ENCODE measurements at regions not wholly inside any gene's neighbourhood (a gene's known extent, or its start where the extent isn't known, plus 50 kb on each side); places are given as distances from the start of the nearest gene placed in this dataset.

DNA sequence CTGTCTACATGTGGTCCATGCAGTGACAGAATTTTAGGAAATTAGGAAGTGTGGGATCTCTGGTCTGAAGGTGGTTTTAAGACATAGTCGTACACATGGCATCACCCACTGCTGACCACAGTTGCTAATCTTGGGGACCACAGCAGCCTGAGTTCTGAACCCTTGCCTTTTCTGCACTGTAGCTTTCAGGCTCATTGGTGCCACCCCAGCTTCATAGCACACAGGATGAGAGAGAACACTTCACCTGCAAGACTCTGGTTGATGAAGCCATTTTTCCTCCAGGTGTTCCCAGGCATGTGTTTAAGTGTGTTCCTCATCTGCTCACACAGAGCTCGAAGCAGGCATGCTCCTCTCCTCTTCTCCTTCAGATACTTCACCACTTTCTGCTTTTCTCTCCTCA, 68.2 kb upstream of the S1PR3 start:
- no CpG with 5 or more reads among the region's 2 CpGs for WGBS, 2 donors (ENCODE audit: extremely low coverage in 2 of 2, insufficient read length in 2 of 2, insufficient replicate concordance in 1 of 2)

DNA sequence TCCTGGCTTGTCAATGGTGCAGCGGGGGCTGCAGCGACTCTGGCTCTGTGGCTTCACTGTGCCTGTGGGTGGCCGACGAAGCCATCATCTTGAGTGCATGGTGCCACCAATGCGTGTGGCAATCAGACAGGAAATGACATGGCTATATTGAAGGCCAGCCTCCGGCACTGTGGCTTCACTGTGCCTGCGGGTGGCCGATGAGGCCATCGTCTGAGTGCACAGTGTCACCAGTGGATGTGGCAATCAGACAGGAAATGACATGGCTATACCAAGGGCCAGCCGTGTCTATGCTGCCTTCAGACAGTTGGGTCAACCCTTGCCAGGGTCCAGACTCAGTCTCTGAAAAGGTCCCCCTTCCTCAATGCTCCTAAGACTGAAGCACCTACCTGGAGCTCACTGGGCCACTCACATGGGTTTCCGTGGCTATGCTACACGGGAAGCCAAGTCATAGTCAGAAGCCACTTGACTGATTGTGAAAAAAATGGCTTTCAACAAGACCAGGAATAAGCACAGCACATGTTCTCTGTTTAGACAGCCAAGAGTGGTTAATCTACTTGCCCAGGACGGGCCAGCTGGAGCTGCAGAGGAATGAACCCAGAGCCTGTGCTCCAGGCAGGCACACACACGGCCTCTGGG, 67.5 kb upstream of the S1PR3 start:
- no peak overlapping the region for H2BK15ac ChIP-seq (ENCODE audit: low read length)
- no peak overlapping the region for H2BK120ac ChIP-seq (ENCODE audit: low read depth, low read length)
- no peak overlapping the region for H4K91ac ChIP-seq (ENCODE audit: low read depth, low read length, poor library complexity)
- no peaks in the 10 kb centered on the region for H3K36me3 ChIP-seq (replicated peaks in 1 of 2; ENCODE audit: control insufficient read depth in 2 of 2, insufficient read depth in 2 of 2, low read length in 2 of 2)
- no peak overlapping the region for H3K9ac ChIP-seq (ENCODE audit: low read depth, low read length, poor library complexity)
- H3K9me3 ChIP-seq (replicated peaks in 1 of 2; ENCODE audit: control insufficient read depth in 2 of 2, insufficient read depth in 1 of 2, low read depth in 1 of 2, low read length in 2 of 2), result no peaks in the 10 kb centered on the region
- no peak overlapping the region for H3K4me3 ChIP-seq (ENCODE audit: low read length in 2 of 2)
- WGBS, 2 donors (ENCODE audit: extremely low coverage in 2 of 2, insufficient read length in 2 of 2, insufficient replicate concordance in 1 of 2), result no CpG with 5 or more reads among the region's 14 CpGs
- no peak overlapping the region for H2AFZ ChIP-seq (ENCODE audit: low read length)
- no peak overlapping the region for H2BK5ac ChIP-seq (ENCODE audit: low read length)
- H3K23ac ChIP-seq (ENCODE audit: low read depth, low read length, poor library complexity), result no peak overlapping the region
- H2BK12ac ChIP-seq (ENCODE audit: low read length), result no peak overlapping the region
- no peak overlapping the region for H3K18ac ChIP-seq (ENCODE audit: low read length)
- no peak overlapping the region for H3K14ac ChIP-seq (ENCODE audit: low read length)
- no peaks in the 10 kb centered on the region for H3K79me1 ChIP-seq (ENCODE audit: low read depth, low read length)
- no peaks in the 10 kb centered on the region for H3K4me1 ChIP-seq (ENCODE audit: control insufficient read depth in 2 of 2, insufficient read depth in 1 of 2, low read depth in 1 of 2, low read length in 2 of 2)
- no peak overlapping the region for H4K8ac ChIP-seq (ENCODE audit: low read depth, low read length)
- H2AK5ac ChIP-seq (ENCODE audit: low read depth, low read length), result no peak overlapping the region
- DNase-seq (ENCODE audit: low spot score), result no peak
- no peak overlapping the region for H3K4ac ChIP-seq (ENCODE audit: low read length)
- no peaks in the 10 kb centered on the region for H3K27me3 ChIP-seq (ENCODE audit: control insufficient read depth in 3 of 3, insufficient read depth in 3 of 3, low read depth in 1 of 3, low read length in 3 of 3)
- no peak overlapping the region for H3K27ac ChIP-seq (replicated peaks; ENCODE audit: low read length)
- H3K4me2 ChIP-seq (ENCODE audit: insufficient read depth, low read length, poor library complexity, severe bottlenecking), result no peak overlapping the region

More for the DNA sequence above, 68.2 kb upstream of the S1PR3 start:
- Histone ChIP-seq H3K23ac (ENCODE audit: low read depth, low read length, poor library complexity) (no peak overlapping the region), H4K91ac (ENCODE audit: low read depth, low read length, poor library complexity) (peak overlapping the region; percentile 10), H2AFZ (ENCODE audit: low read length) (no peak overlapping the region), H4K8ac (ENCODE audit: low read depth, low read length) (no peak overlapping the region), H3K4me1 (ENCODE audit: control insufficient read depth in 2 of 2, insufficient read depth in 1 of 2, low read depth in 1 of 2, low read length in 2 of 2) (no peaks in the 10 kb centered on the region), H3K9ac (ENCODE audit: low read depth, low read length, poor library complexity) (no peak overlapping the region), H3K9me3 (replicated peaks in 1 of 2; ENCODE audit: control insufficient read depth in 2 of 2, insufficient read depth in 1 of 2, low read depth in 1 of 2, low read length in 2 of 2) (peaks cover 3% of the 10 kb centered on the region in 2 donors), H3K4ac (ENCODE audit: low read length) (no peak overlapping the region), H2BK15ac (ENCODE audit: low read length) (no peak overlapping the region), H3K4me3 (ENCODE audit: low read length in 2 of 2) (no peak overlapping the region), H2AK5ac (ENCODE audit: low read depth, low read length) (no peak overlapping the region), H2BK120ac (ENCODE audit: low read depth, low read length) (no peak overlapping the region), H3K18ac (ENCODE audit: low read length) (no peak overlapping the region), H3K14ac (ENCODE audit: low read length) (no peak overlapping the region), H3K79me1 (ENCODE audit: low read depth, low read length) (no peaks in the 10 kb centered on the region), H3K36me3 (replicated peaks in 1 of 2; ENCODE audit: control insufficient read depth in 2 of 2, insufficient read depth in 2 of 2, low read length in 2 of 2) (no peaks in the 10 kb centered on the region), H2BK12ac (ENCODE audit: low read length) (no peak overlapping the region), H3K27me3 (ENCODE audit: control insufficient read depth in 3 of 3, insufficient read depth in 3 of 3, low read depth in 1 of 3, low read length in 3 of 3) (no peaks in the 10 kb centered on the region), H3K27ac (replicated peaks; ENCODE audit: low read length) (no peak overlapping the region), H3K4me2 (ENCODE audit: insufficient read depth, low read length, poor library complexity, severe bottlenecking) (no peak overlapping the region), H2BK5ac (ENCODE audit: low read length) (no peak overlapping the region)
- DNase-seq (ENCODE audit: low spot score), result no peak

DNA sequence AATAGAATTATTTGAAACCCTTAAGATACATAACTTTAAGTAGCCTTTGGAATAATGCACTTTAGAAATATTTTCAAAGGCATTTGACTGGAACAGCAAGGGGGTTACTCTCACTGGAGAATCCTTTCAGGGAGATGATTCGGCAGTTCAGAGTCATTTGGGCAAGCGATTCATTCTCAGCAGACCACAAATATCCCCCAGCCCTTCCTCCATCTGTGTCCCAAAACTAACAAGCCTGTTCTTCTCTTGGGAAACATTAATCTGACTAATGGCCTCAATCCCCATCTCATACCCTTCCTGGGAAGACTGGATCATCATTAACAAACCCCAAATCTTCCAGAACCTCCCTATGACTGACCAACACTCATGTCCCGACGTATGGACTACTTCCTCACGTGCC, 65.8 kb upstream of the S1PR3 start:
- Histone ChIP-seq H3K18ac (ENCODE audit: low read length) (peak overlapping the region; percentile 15), H3K4me1 (ENCODE audit: control insufficient read depth in 2 of 2, insufficient read depth in 1 of 2, low read depth in 1 of 2, low read length in 2 of 2) (no peaks in the 10 kb centered on the region), H2BK15ac (ENCODE audit: low read length) (no peak overlapping the region), H3K27ac (replicated peaks; ENCODE audit: low read length) (no peak overlapping the region), H3K79me1 (ENCODE audit: low read depth, low read length) (no peaks in the 10 kb centered on the region), H2AK5ac (ENCODE audit: low read depth, low read length) (no peak overlapping the region), H3K36me3 (replicated peaks in 1 of 2; ENCODE audit: control insufficient read depth in 2 of 2, insufficient read depth in 2 of 2, low read length in 2 of 2) (no peaks in the 10 kb centered on the region), H2BK12ac (ENCODE audit: low read length) (no peak overlapping the region), H3K4me2 (ENCODE audit: insufficient read depth, low read length, poor library complexity, severe bottlenecking) (no peak overlapping the region), H4K91ac (ENCODE audit: low read depth, low read length, poor library complexity) (no peak overlapping the region), H2BK120ac (ENCODE audit: low read depth, low read length) (no peak overlapping the region), H2AFZ (ENCODE audit: low read length) (no peak overlapping the region), H2BK5ac (ENCODE audit: low read length) (no peak overlapping the region), H3K27me3 (ENCODE audit: control insufficient read depth in 3 of 3, insufficient read depth in 3 of 3, low read depth in 1 of 3, low read length in 3 of 3) (no peaks in the 10 kb centered on the region), H3K14ac (ENCODE audit: low read length) (no peak overlapping the region), H3K4ac (ENCODE audit: low read length) (no peak overlapping the region), H3K9ac (ENCODE audit: low read depth, low read length, poor library complexity) (no peak overlapping the region), H3K4me3 (ENCODE audit: low read length in 2 of 2) (no peak overlapping the region), H3K23ac (ENCODE audit: low read depth, low read length, poor library complexity) (no peak overlapping the region), H4K8ac (ENCODE audit: low read depth, low read length) (no peak overlapping the region), H3K9me3 (replicated peaks in 1 of 2; ENCODE audit: control insufficient read depth in 2 of 2, insufficient read depth in 1 of 2, low read depth in 1 of 2, low read length in 2 of 2) (peaks cover 0 to 3% of the 10 kb centered on the region in 2 donors)
- DNase-seq (ENCODE audit: low spot score), result no peak
- WGBS, 2 donors (ENCODE audit: extremely low coverage in 2 of 2, insufficient read length in 2 of 2, insufficient replicate concordance in 1 of 2), result no CpG with 5 or more reads among the region's 5 CpGs

DNA sequence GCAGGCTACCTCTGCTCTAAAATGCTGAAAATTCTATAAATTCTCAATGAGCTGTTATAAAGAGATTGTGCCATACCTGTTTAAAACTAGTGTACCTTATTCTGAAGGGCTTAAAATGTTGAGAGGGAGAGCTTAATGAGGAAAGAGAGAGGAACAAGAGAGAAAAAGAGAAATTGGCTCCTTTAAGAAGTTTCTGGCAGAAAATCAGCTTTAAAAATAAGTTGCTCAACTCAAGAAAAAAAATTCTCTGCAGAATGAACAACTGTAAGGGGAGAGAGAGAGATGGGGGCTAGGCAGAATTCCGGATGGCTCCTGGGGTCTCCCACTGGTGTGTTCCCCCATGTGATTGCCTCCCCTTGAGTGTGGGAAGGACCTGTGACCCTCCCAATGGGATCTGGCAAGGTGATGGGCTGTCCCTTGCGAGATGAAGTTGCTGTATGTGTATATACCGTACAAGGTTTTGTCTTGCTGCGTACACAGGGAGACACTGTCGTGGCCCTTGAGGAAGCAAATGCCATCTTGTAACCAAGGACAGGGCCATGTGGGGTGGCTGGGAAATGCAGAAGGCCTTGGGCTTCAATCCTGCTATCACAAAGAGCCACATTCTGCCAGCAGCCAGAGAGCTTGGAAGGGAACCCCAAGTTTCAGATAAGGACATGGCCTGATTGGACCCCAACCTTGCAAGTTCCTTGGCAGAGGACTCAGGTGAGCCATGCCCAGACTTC, 64.3 kb upstream of the S1PR3 start:
- Histone ChIP-seq H3K4ac (ENCODE audit: low read length) (no peak overlapping the region), H3K14ac (ENCODE audit: low read length) (no peak overlapping the region), H3K4me1 (ENCODE audit: control insufficient read depth in 2 of 2, insufficient read depth in 1 of 2, low read depth in 1 of 2, low read length in 2 of 2) (no peaks in the 10 kb centered on the region), H4K8ac (ENCODE audit: low read depth, low read length) (no peak overlapping the region), H2BK120ac (ENCODE audit: low read depth, low read length) (no peak overlapping the region), H2BK15ac (ENCODE audit: low read length) (no peak overlapping the region), H3K79me1 (ENCODE audit: low read depth, low read length) (no peaks in the 10 kb centered on the region), H3K27ac (replicated peaks; ENCODE audit: low read length) (no peak overlapping the region), H3K4me2 (ENCODE audit: insufficient read depth, low read length, poor library complexity, severe bottlenecking) (no peak overlapping the region), H2AFZ (ENCODE audit: low read length) (no peak overlapping the region), H2BK5ac (ENCODE audit: low read length) (no peak overlapping the region), H3K27me3 (ENCODE audit: control insufficient read depth in 3 of 3, insufficient read depth in 3 of 3, low read depth in 1 of 3, low read length in 3 of 3) (no peaks in the 10 kb centered on the region), H3K23ac (ENCODE audit: low read depth, low read length, poor library complexity) (no peak overlapping the region), H3K18ac (ENCODE audit: low read length) (no peak overlapping the region), H2AK5ac (ENCODE audit: low read depth, low read length) (no peak overlapping the region), H4K91ac (ENCODE audit: low read depth, low read length, poor library complexity) (no peak overlapping the region), H3K4me3 (ENCODE audit: low read length in 2 of 2) (peak overlapping the region in 1 of 2 donors; percentile 30), H2BK12ac (ENCODE audit: low read length) (no peak overlapping the region), H3K9ac (ENCODE audit: low read depth, low read length, poor library complexity) (no peak overlapping the region), H3K36me3 (replicated peaks in 1 of 2; ENCODE audit: control insufficient read depth in 2 of 2, insufficient read depth in 2 of 2, low read length in 2 of 2) (no peaks in the 10 kb centered on the region), H3K9me3 (replicated peaks in 1 of 2; ENCODE audit: control insufficient read depth in 2 of 2, insufficient read depth in 1 of 2, low read depth in 1 of 2, low read length in 2 of 2) (peaks cover 4 to 15% of the 10 kb centered on the region in 2 donors)
- no CpG with 5 or more reads among the region's 5 CpGs for WGBS, 2 donors (ENCODE audit: extremely low coverage in 2 of 2, insufficient read length in 2 of 2, insufficient replicate concordance in 1 of 2)
- DNase-seq (ENCODE audit: low spot score), result no peak
